SK-N-SH treated with all-trans-retinoic acid at 6 μM for 48 hours (cell line): ENCODE measurements at regions not wholly inside any gene's neighbourhood (a gene's known extent, or its start where the extent isn't known, plus 50 kb on each side); places are given as distances from the start of the nearest gene placed in this dataset.

ENCODE experiments used
- ARNTL ChIP-seq: fragments of 450-650 bp; formaldehyde crosslinking; IDR thresholded peaks from 2 replicates; pipeline ENCODE4 v1.5.0; 2020; ENCODE audit warnings: low read depth, mild to moderate bottlenecking, moderate library complexity, borderline replicate concordance
- ESRRG ChIP-seq: fragments of 250-450 bp; sonication (Bioruptor Pico); IDR thresholded peaks from 2 replicates; pipeline ENCODE4 v1.6.1; 2021; ENCODE audit warnings: mild to moderate bottlenecking
- ISL1 ChIP-seq: fragments of 250-450 bp; sonication (Bioruptor Pico); IDR thresholded peaks from 2 replicates; pipeline ENCODE4 v2.1.2; 2022; ENCODE audit warnings: mild to moderate bottlenecking, moderate library complexity
- PATZ1 ChIP-seq: fragments of 250-450 bp; sonication (Bioruptor Pico); IDR thresholded peaks from 2 replicates; pipeline ENCODE4 v1.8.0; 2020; ENCODE audit warnings: mild to moderate bottlenecking, moderate library complexity, borderline replicate concordance
- POU6F1 ChIP-seq: fragments of 250-450 bp; sonication (Bioruptor Pico); IDR thresholded peaks from 2 replicates; pipeline ENCODE4 v1.8.0; 2021; ENCODE audit warnings: low read depth, mild to moderate bottlenecking, moderate library complexity, borderline replicate concordance
- ZFP3 ChIP-seq: fragments of 250-450 bp; sonication (Bioruptor Pico); IDR thresholded peaks from 2 replicates; pipeline ENCODE4 v1.5.0; 2020; ENCODE audit warnings: mild to moderate bottlenecking, moderate library complexity
- ZNF565 ChIP-seq: fragments of 450-650 bp; formaldehyde crosslinking; conservative IDR thresholded peaks from 2 replicates; pipeline ENCODE4 v1.5.0; 2020; ENCODE audit warnings: low read depth, mild to moderate bottlenecking, moderate library complexity

DNA sequence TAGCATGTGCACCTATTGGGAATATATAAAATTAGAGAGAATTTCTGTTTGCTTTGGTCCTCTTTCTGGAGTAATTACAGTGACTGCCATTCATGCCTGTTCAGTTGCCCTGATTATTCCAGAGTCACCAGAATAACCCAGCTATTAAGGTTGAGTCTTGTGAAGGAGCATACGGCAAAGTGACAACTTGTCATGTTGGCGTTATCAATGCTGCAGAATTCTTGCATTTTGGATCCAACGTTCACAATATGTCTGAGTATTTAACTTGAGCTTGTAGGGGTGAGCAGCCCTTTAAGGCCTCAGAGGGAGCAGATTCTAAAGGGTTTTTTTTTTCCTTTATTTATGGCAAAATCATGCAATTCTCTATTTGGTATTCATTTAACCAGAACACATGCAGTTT, 419.4 kb upstream of the MGMT start:
- no peak for TF ChIP-seq ZFP3 (CRISPR knock-in tag)
- no peak for TF ChIP-seq ESRRG (CRISPR knock-in tag)
- TF ChIP-seq PATZ1 (CRISPR knock-in tag), result no peak
- no peak for TF ChIP-seq POU6F1 (CRISPR knock-in tag)
- no peak for TF ChIP-seq ISL1 (CRISPR knock-in tag)
- no peak for TF ChIP-seq ARNTL (CRISPR knock-in tag)
- no peak for TF ChIP-seq ZNF565 (CRISPR knock-in tag)
